ENCODE measurements at regions not wholly inside any gene's neighbourhood (a gene's known extent, or its start where the extent isn't known, plus 50 kb on each side); places are given as distances from the start of the nearest gene placed in this dataset.

DNA sequence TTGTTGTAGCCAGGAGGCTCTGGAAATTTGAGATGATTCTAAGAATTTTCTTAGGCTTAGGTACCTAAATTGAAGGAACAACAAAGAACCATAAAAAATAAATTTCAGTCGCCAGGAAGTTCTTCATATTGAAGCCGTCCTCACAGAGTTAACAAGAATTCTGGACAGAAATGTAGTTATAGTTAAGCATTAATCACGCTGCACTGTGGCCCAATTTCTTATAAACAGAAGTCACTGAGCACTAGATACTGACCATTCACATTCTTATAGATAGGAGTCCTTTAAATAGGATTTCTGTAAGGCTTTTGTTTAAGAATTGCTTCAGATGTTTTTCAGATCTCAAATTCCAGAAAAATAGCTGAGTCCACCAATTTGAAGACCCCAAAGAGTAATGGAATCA lies 256.2 kb upstream of the PITRM1 start:
- DNase-seq (ENCODE audit: low read depth in 2 of 2) = no peak

GRCh38 chr10:3427950-3428354 lies 255.4 kb upstream of the PITRM1 start:
- DNase-seq (ENCODE audit: low read depth in 2 of 2) = no peak

DNA sequence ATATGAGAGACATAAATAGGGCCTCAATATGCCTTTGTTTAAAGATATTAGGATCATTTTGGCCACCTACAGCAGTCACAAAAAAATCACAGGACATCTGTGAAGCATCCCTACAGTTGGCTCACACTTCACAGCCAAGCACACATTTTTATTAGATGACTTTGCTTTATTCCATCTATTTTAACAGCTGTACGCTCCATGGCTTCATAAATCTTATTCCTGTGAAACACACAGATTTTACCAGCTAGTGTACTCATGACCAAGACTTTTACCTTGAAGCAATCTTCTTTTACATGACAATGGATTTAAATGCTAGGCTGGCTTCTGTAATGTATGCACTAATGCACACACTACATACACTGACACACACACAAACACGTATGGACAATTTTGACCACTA lies 254.8 kb upstream of the PITRM1 start:
- no peak for DNase-seq (ENCODE audit: low read depth in 2 of 2)

DNA sequence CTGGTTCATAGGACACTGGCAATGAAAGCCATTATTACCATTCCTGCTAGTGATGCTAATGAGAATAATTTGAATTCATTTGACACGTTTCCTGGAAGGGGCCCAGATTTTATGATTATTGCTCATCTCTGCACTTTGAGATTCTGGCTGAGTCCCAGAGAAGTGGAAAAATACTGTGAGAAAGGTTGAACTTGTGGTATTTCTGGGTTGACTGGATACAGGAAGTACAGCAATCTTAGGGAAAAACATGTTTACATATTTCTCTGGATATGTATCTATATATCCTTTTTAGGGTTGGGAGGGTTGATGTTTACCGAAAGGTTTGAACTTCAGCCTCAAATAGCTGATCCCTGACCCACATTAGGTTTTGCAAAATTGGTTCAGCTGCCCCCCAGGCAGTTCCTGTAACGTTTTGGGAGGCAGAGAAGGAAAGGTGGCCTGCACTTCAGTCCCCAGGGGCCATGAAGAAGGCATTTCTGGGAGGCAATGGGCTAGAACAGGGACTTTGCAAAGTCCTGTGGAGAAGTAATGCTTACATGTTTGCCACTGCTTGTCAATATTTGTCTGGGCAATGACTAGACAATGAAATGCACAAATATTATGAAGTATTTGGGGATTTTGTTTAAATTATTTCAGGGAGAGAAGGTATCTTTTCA lies 253.7 kb upstream of the PITRM1 start:
- DNase-seq (ENCODE audit: low read depth in 2 of 2) = no peak

GRCh38 chr10:3425716-3426115 lies 253.1 kb upstream of the PITRM1 start:
- DNase-seq (ENCODE audit: low read depth in 2 of 2) = no peak

DNA sequence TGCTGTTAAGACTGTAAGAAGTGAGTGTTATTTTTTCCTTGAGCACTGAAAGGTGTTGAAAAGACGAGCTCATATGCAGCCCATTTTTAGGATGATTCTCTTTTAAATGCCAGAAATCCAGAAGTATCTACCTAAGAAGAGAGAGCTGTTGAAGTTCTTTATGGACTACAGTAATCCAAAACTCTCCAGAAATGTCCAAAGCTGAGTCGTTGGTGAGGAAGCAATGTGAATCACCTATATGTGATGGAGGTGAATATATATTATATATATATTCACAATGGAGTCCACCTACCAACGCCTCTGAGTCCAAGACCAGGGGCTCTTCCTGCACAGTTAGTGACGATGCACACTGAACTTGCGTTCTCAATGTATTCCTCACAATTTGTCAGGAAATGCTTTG lies 252.7 kb upstream of the PITRM1 start:
- no peak for DNase-seq (ENCODE audit: low read depth in 2 of 2)

DNA sequence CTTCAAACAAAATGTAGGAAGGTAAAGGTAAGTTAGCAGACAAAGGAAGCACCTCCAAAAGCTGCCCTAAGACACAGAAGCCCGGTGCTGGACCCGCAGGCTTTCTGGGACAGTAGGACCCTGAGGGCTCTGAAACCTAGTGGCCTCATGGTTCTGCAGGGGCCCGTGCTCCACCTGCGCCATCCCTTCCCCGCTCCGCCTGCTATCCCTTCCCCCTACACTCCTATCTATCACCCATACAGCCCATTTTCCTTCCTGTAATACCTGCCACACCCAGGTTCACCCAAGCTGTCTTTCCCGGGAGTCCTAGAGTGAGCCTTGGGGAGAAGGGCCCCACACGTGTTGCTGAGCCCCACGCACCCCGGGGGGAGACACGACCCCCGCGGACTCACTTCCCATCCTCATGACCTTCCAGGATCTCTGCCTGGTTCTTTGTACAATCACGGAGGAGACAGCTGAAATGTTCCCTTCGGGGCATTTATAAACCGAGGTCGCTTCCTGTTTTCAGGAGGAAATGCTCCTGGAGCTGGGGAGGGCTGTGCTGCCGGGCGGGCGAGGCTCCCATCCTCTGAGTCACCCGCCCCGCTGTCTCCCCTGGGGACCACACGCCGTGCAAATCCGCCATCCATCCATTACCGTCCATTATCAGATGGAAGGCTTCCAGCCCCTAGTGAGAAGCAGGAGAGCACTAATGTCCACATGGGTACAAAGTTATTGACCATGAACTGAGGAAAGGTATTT lies 251.7 kb upstream of the PITRM1 start:
- DNase-seq (ENCODE audit: low read depth in 2 of 2) = no peak

GRCh38 chr10:3423384-3423783 lies 250.8 kb upstream of the PITRM1 start:
- DNase-seq (ENCODE audit: low read depth in 2 of 2) = no peak

- no peak for DNase-seq (ENCODE audit: low read depth in 2 of 2)
These were observed 249.7 kb upstream of the PITRM1 start for GRCh38 chr10:3422282-3422681.

DNA sequence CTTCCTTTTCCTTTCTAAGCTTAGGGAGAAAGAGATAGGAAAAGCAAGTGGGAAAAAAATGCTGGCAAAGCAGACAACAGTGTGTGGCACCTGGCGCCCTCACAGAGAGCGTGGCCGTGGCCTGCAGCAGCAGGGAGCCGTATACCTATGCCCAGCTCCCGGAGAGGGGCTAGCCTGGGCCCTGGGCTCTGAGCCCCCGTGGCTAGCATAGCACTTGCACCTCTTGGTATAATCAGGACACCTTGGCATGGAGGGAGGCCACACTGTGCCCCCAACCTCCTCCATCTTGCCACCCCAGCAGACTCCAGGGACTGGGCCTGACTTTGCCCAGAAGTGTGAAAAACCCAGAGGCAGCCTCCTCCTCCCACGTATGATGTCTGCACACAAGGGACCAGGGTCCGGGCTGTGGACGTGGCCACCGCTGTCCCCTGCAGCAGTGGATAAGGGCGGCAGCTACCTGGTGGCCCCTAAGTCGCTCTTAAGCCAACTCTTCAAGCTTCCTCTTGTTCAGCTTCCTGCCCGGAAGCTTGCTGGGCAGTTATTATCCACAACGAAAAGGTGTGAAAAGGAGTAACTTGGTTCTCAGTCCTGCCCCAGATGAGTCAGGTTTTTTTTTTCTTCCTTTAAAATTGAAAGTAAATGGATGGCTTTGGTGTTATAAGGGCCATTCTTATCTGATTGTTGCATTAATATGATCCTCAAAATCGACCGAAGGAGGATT lies 249.1 kb upstream of the PITRM1 start:
- no peak for DNase-seq (ENCODE audit: low read depth in 2 of 2)

DNA sequence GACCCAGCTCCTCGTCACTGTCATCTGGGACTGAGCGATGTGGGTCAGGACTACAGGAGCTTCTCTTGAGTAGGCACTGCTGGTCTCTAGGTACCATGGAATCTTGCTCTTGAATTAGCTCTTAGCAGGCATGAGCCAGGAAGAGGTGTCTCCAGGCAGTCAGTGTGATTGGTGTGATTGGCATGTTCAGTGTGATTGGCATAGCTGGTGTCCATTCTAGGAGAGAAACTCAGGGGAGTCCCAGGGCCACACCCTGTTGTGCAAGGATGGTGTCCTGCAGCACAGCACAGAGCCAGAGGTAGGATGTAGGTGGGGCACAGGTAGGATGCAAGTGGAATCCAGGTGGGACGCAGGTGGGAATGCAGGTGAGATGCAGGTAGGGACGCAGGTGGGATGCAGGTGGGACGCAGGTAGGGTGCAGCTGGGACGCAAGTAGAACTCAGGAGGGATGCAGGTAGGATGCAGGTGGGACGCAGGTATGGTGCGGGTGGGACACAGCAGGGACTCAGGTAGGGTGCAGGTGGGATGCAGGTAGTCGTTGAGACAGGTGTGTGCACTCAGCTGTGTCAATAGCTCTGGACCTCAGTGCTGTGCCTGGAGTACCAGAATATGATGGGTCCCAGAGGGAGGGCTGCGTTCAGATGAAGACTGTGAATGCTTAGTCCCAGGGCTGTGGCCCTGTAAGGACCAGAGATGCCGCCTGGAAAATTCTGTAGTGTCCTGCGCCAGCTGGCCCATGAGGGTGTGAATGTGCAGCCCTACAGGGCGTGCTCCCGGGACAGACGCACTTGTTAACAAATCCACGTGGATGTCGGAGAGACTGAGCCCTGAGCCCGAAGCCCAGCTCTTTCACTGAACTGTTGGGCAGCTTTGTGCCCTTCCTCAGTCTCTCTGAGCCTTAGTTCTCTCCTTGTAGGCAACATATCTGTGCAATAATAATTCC lies 248.2 kb upstream of the PITRM1 start:
- no peak for DNase-seq (ENCODE audit: low read depth in 2 of 2)

- no peak for DNase-seq (ENCODE audit: low read depth in 2 of 2)
These were observed 247.3 kb upstream of the PITRM1 start for GRCh38 chr10:3419719-3420495.

DNA sequence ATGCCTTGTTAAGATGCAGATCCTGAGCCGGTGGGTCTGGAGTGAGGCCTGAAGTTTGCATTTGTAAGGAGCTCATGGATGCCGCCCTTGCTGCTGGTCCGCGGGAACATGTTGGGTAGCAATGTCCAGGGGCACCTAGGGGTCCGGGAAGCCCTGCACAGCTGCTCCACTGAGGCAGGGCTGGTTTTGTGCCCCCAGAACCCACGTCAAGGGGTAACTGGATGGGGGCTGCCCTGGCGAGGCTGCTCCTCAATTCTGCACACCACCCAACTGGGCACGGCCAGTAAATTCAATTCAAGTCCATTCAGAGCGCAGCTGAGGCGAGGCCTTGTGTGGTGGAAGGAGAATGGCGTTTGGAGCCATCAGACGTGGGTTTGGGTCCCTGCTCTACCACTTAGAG lies 246.3 kb upstream of the PITRM1 start:
- DNase-seq (ENCODE audit: low read depth in 2 of 2) = no peak

GRCh38 chr10:3418041-3418754 lies 245.6 kb upstream of the PITRM1 start:
- DNase-seq (ENCODE audit: low read depth in 2 of 2) = no peak

DNA sequence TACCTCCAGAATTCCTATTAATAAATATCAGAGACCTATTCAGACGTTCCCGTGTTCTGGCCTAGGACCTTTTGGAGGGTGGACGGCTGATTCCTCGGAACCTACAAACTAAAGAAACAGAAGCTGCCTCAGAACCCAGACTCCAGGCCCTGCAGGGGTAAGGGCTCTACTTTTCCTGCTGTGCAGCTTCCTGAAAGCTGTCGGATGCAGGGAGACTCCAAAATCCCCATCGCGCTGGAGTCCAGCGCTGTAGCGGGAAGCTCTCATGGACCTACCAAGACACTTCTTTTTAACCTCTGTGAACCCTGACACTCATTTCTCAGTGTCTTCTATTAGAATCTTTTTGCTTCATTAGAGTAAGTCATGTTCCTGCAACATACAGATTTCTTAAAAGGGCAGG lies 244.5 kb upstream of the PITRM1 start:
- DNase-seq (ENCODE audit: low read depth in 2 of 2) = no peak

DNA sequence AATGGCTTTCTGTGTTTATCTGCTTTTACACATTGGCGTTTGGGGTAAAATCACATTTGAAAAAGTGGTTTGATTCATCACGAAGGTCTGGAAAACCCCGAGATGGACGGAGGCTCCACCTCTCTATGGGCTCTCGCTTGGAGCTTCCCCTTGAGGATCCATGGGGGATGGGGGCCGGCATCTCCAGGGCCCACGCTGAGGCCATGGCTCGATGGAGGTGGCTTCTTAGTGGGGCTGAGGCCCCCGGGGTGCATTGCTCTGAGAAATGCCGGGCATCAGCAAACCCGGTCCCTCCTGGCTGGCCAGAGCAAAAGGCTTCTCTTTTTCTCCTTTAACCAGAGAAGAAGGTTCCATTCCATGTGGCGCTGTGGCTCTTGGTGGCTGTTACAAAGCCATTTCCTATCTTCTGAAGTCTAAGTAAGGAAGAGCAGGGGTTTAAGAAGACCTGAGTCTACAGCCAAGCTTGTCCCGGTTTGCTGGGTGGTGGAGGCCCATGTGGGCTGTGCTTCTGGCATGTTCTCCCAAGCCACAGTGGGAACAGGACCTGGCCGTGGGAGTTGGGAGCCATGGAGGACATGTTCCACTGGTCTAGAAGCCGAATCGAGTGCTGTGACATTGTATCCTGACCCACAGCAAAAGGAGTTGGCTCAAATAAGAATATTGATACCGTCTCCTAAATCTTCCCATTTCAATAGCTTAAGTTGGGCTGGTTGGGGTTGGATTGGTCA lies 243.5 kb upstream of the PITRM1 start:
- DNase-seq (ENCODE audit: low read depth in 2 of 2) = no peak

- no peak for DNase-seq (ENCODE audit: low read depth in 2 of 2)
These were observed 242.6 kb upstream of the PITRM1 start for GRCh38 chr10:3415038-3415736.

DNA sequence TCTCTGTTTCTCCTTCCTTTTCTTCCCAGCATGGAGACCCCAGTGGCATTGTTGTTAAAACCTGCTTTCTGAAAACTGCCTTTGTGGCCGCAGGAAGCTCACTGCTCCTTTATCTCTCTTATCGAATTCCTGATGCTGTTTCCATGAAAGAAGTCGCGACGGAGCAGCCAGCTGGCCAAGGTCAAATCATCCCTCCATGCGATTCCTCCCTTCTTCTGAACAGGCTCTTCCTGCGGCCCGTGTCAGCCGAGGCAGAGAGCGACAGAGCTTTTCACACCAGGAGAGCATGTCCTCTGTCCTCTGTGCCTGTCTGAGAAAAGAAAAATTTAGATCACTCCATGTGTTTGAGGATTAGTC lies 242.1 kb upstream of the PITRM1 start:
- DNase-seq (ENCODE audit: low read depth in 2 of 2) = no peak
